K562 (cell line): ENCODE measurements at regions not wholly inside any gene's neighbourhood (a gene's known extent, or its start where the extent isn't known, plus 50 kb on each side); places are given as distances from the start of the nearest gene placed in this dataset.

Source experiments
- EGR1 ChIP-seq: fragments of 450-650 bp; conservative IDR thresholded peaks from 2 replicates; pipeline ENCODE4 v1.6.1; 2017; ENCODE audit warnings: mild to moderate bottlenecking
- JUNB ChIP-seq: fragments of 450-650 bp; formaldehyde crosslinking; conservative IDR thresholded peaks from 2 replicates; pipeline ENCODE4 v1.4.0; 2020; ENCODE audit warnings: mild to moderate bottlenecking
- POLR2A ChIP-seq: fragments of 450-650 bp; conservative IDR thresholded peaks from 2 replicates; pipeline ENCODE4 v1.6.1; 2016
- RFX1 ChIP-seq: fragments of 450-650 bp; IDR thresholded peaks from 2 replicates; pipeline ENCODE4 v1.6.1; 2016; ENCODE audit warnings: mild to moderate bottlenecking, moderate library complexity
- RNF2 ChIP-seq: sonication (generic); IDR thresholded peaks from 2 replicates; pipeline ENCODE4 v1.6.1; 2016
- SIN3A ChIP-seq, 2 experiments: fragments of 150-350 bp in 1 of 2; IDR thresholded peaks; 2 replicates each; pipeline ENCODE4 v1.6.1; 2011 to 2016; ENCODE audit warnings: borderline replicate concordance in 2 of 2, low read depth in 2 of 2, low read length in 2 of 2, mild to moderate bottlenecking in 2 of 2, moderate library complexity in 2 of 2; ENCODE audit not compliant: control insufficient read depth in 1 of 2
- SOX6 ChIP-seq: fragments of 450-650 bp; IDR thresholded peaks from 2 replicates; pipeline ENCODE4 v1.6.1; 2014; ENCODE audit warnings: mild to moderate bottlenecking
- SP1 ChIP-seq: sonication (generic); formaldehyde crosslinking; IDR thresholded peaks from 2 replicates; pipeline ENCODE4 v1.8.1; 2022; ENCODE audit warnings: mild to moderate bottlenecking, missing genetic modification reagents
- STAT5B ChIP-seq: fragments of 250-450 bp; sonication (Bioruptor Pico); IDR thresholded peaks from 2 replicates; pipeline ENCODE4 v1.8.0; 2021; ENCODE audit warnings: mild to moderate bottlenecking, inconsistent platforms
- ZZZ3 ChIP-seq: fragments of 450-650 bp; IDR thresholded peaks from 2 replicates; pipeline ENCODE4 v1.6.1; 2016; ENCODE audit warnings: antibody characterized with exemption, mild to moderate bottlenecking, moderate library complexity
- TF ChIP-seq, protein P1 (sequence below): sonication (generic); formaldehyde crosslinking; IDR thresholded peaks from 2 replicates; pipeline ENCODE4 v1.8.1; 2023; ENCODE audit warnings: mild to moderate bottlenecking, missing genetic modification reagents
- TF ChIP-seq, protein P2 (sequence below), 3 experiments: IDR thresholded peaks in 2 of 3; conservative IDR thresholded peaks in 1 of 3; 2 replicates each; pipeline ENCODE4 v1.5.1; 2011 to 2012; ENCODE audit warnings: low read length in 3 of 3, mild to moderate bottlenecking in 3 of 3, control low read depth in 2 of 3, improper control_type of control experiment in 1 of 3, inconsistent platforms in 1 of 3, low read depth in 1 of 3, mixed read lengths in 1 of 3, moderate library complexity in 1 of 3; ENCODE audit not compliant: insufficient read depth in 2 of 3
- TF ChIP-seq, protein P3 (sequence below): fragments of 250-450 bp; sonication (Bioruptor Pico); IDR thresholded peaks from 2 replicates; pipeline ENCODE4 v1.8.0; 2021; ENCODE audit warnings: borderline replicate concordance, mild to moderate bottlenecking, moderate library complexity; ENCODE audit not compliant: poor library complexity, severe bottlenecking

DNA sequence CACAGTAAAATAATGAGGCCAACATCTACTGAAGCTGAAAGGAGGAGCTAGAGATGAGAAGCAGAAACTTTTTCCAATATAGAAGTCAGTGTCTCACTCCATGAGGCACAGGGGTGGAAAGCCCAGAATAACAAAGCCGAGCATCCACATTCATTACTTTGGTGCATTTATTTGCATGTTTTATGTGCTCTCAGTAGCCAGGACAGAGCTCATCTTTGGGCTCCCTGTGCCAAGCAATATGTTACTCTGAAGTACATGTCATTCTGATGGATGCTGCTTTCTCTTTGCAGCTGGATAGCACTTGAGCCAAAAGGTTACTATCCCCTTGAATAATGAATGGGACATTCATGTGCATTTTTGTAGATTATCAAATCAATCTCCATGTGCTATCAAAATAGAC, 338.6 kb upstream of the SOX11 start:
- TF ChIP-seq RFX1, result no peak
- no peak for TF ChIP-seq RNF2
- TF ChIP-seq, protein P1, sequence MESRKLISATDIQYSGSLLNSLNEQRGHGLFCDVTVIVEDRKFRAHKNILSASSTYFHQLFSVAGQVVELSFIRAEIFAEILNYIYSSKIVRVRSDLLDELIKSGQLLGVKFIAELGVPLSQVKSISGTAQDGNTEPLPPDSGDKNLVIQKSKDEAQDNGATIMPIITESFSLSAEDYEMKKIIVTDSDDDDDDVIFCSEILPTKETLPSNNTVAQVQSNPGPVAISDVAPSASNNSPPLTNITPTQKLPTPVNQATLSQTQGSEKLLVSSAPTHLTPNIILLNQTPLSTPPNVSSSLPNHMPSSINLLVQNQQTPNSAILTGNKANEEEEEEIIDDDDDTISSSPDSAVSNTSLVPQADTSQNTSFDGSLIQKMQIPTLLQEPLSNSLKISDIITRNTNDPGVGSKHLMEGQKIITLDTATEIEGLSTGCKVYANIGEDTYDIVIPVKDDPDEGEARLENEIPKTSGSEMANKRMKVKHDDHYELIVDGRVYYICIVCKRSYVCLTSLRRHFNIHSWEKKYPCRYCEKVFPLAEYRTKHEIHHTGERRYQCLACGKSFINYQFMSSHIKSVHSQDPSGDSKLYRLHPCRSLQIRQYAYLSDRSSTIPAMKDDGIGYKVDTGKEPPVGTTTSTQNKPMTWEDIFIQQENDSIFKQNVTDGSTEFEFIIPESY (CRISPR knock-in tag), result no peak
- TF ChIP-seq, protein P2, sequence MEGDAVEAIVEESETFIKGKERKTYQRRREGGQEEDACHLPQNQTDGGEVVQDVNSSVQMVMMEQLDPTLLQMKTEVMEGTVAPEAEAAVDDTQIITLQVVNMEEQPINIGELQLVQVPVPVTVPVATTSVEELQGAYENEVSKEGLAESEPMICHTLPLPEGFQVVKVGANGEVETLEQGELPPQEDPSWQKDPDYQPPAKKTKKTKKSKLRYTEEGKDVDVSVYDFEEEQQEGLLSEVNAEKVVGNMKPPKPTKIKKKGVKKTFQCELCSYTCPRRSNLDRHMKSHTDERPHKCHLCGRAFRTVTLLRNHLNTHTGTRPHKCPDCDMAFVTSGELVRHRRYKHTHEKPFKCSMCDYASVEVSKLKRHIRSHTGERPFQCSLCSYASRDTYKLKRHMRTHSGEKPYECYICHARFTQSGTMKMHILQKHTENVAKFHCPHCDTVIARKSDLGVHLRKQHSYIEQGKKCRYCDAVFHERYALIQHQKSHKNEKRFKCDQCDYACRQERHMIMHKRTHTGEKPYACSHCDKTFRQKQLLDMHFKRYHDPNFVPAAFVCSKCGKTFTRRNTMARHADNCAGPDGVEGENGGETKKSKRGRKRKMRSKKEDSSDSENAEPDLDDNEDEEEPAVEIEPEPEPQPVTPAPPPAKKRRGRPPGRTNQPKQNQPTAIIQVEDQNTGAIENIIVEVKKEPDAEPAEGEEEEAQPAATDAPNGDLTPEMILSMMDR (IDR thresholded peaks at IDR 0.05 in 2 of 3, conservative IDR thresholded peaks at IDR 0.05 in 1 of 3; ENCODE audit: insufficient read depth in 2 of 3, low read depth in 1 of 3, low read length in 3 of 3), result no peak
- TF ChIP-seq EGR1, result no peak
- TF ChIP-seq STAT5B (CRISPR knock-in tag), result no peak
- no peak for TF ChIP-seq SOX6
- TF ChIP-seq ZZZ3, result no peak
- no peak for TF ChIP-seq POLR2A
- no peak for TF ChIP-seq SIN3A (IDR thresholded peaks at IDR 0.05; ENCODE audit: borderline replicate concordance in 2 of 2, control insufficient read depth in 1 of 2, low read depth in 2 of 2, low read length in 2 of 2)
- no peak for TF ChIP-seq JUNB
- TF ChIP-seq, protein P3, sequence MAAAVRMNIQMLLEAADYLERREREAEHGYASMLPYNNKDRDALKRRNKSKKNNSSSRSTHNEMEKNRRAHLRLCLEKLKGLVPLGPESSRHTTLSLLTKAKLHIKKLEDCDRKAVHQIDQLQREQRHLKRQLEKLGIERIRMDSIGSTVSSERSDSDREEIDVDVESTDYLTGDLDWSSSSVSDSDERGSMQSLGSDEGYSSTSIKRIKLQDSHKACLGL, result no peak
- no peak for TF ChIP-seq SP1 (CRISPR knock-in tag)
